AG09319 (cell line): ENCODE measurements at regions not wholly inside any gene's neighbourhood (a gene's known extent, or its start where the extent isn't known, plus 50 kb on each side); places are given as distances from the start of the nearest gene placed in this dataset.

Experiments
- DNase-seq: peaks from one replicate; pipeline ENCODE4 v3.0.0-alpha.2; 2010; ENCODE audit warnings: low read depth; ENCODE audit errors: extremely low read depth
- CTCF ChIP-seq: IDR thresholded peaks from 2 replicates; pipeline ENCODE4 v1.5.1; 2011; ENCODE audit warnings: low read depth, mild to moderate bottlenecking, inconsistent platforms, low read length, moderate library complexity

GRCh38 chr2:145692971-145693478 is 1173.1 kb upstream of the ZEB2 start:
- no peak for TF ChIP-seq CTCF
- DNase-seq, result peak; percentile 72

GRCh38 chr2:145691659-145692058 is 1171.7 kb upstream of the ZEB2 start:
- no peak for DNase-seq
- no peak for TF ChIP-seq CTCF

- no peak for DNase-seq
- no peak for TF ChIP-seq CTCF
Observed at GRCh38 chr2:145690183-145690778, 1170.4 kb upstream of the ZEB2 start.

GRCh38 chr2:145689277-145689676 is 1169.4 kb upstream of the ZEB2 start:
- no peak for TF ChIP-seq CTCF

GRCh38 chr2:145688156-145688555 is 1168.2 kb upstream of the ZEB2 start:
- DNase-seq, result no peak
- no peak for TF ChIP-seq CTCF

More at GRCh38 chr2:145689277-145689676, 1169.4 kb upstream of the ZEB2 start:
- no peak for DNase-seq

GRCh38 chr2:145687442-145688134 is 1167.7 kb upstream of the ZEB2 start:
- no peak for TF ChIP-seq CTCF

GRCh38 chr2:145685383-145686050 is 1165.6 kb upstream of the ZEB2 start:
- TF ChIP-seq CTCF, result no peak
- DNase-seq, result no peak

More at GRCh38 chr2:145687442-145688134, 1167.7 kb upstream of the ZEB2 start:
- DNase-seq, result no peak
